ENCODE measurements at regions not wholly inside any gene's neighbourhood (a gene's known extent, or its start where the extent isn't known, plus 50 kb on each side); places are given as distances from the start of the nearest gene placed in this dataset.
"Not testable (repeated sequence)": the region's sequence is repeated elsewhere in the genome, so short reads cannot be mapped to it uniquely, and the experiment has no call there.

DNA sequence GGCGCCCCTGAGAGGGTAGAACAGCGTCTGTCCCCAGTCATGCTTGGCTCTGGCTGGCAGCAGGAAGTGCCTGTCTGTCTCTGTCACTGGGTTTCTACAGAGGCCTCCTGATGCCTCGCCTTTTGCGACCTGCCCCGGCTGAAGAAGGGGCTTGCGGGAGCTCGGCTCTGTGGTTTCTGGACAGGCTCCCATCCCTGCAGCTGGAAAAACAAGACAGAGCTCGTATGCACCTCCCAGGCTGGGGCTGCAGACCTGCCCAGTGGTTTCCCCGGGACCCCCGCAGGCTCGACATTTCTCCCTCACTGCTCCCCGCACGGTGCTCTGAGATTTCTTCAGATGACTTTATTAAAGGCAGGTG is 57.0 kb upstream of the SORCS2 start (continued):
- TF ChIP-seq, protein P1, sequence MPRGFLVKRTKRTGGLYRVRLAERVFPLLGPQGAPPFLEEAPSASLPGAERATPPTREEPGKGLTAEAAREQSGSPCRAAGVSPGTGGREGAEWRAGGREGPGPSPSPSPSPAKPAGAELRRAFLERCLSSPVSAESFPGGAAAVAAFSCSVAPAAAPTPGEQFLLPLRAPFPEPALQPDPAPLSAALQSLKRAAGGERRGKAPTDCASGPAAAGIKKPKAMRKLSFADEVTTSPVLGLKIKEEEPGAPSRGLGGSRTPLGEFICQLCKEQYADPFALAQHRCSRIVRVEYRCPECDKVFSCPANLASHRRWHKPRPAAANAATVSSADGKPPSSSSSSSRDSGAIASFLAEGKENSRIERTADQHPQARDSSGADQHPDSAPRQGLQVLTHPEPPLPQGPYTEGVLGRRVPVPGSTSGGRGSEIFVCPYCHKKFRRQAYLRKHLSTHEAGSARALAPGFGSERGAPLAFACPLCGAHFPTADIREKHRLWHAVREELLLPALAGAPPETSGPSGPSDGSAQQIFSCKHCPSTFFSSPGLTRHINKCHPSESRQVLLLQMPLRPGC (tag by site-specific recombination; IDR thresholded peaks at IDR 0.05): no peak
- TF ChIP-seq, protein P2, sequence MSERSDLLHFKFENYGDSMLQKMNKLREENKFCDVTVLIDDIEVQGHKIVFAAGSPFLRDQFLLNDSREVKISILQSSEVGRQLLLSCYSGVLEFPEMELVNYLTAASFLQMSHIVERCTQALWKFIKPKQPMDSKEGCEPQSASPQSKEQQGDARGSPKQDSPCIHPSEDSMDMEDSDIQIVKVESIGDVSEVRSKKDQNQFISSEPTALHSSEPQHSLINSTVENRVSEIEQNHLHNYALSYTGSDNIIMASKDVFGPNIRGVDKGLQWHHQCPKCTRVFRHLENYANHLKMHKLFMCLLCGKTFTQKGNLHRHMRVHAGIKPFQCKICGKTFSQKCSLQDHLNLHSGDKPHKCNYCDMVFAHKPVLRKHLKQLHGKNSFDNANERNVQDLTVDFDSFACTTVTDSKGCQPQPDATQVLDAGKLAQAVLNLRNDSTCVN (tag by site-specific recombination; optimal IDR thresholded peaks at IDR 0.05): no peak
- TF ChIP-seq ZNF747 (tag by site-specific recombination; IDR thresholded peaks at IDR 0.05) (no peak), ZNF214 (tag by site-specific recombination; IDR thresholded peaks at IDR 0.05; ENCODE audit: borderline replicate concordance) (no peak), ZNF571 (tag by site-specific recombination; IDR thresholded peaks at IDR 0.05) (no peak), KLF16 (tag by site-specific recombination; IDR thresholded peaks at IDR 0.05) (no peak), ZNF311 (tag by site-specific recombination; IDR thresholded peaks at IDR 0.05; ENCODE audit: borderline replicate concordance) (no peak)
- TF ChIP-seq, protein P3, sequence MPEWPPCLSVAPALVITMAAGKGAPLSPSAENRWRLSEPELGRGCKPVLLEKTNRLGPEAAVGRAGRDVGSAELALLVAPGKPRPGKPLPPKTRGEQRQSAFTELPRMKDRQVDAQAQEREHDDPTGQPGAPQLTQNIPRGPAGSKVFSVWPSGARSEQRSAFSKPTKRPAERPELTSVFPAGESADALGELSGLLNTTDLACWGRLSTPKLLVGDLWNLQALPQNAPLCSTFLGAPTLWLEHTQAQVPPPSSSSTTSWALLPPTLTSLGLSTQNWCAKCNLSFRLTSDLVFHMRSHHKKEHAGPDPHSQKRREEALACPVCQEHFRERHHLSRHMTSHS (tag by site-specific recombination; IDR thresholded peaks at IDR 0.05): no peak

DNA sequence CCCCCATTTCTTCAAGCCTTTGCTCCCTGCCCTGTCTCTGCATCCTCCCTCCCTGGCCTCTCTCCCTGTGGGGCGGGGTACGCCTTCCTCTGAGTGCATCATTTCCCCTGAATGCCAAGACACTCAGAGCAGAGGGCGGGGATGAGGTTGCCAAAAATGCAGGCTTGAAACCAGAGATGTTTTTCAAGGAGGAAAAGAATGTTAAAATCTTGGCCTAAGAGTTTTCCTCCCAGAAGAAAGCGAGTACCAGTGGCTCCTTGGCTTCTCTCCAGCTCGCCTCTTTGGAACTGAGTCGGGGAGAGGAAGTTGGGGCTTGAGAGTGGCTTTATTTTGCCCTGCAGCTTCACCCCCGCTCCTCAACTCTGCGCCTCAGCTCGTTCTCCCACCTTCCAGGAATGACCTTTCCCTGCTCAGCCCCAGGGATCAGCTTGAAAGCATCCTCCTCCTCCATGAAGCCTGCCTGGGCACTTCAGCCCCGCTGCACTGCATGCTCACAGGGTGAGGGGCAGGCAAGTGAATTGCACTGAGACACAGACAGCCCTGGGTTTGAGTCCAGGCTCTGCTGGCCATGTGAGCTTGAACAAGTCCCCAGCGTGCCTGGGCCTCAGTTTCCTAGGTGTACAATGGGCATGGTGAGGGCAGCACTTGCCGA is 57.5 kb upstream of the SORCS2 start:
- no peak overlapping the region for H3K27ac ChIP-seq (ENCODE audit: extremely low read depth, low read depth, low read length)
- H3K9me3 ChIP-seq (ENCODE audit: control insufficient read depth, insufficient read depth, low read depth, low read length): no peaks in the 10 kb centered on the region
- no peaks in the 10 kb centered on the region for H3K36me3 ChIP-seq (ENCODE audit: control insufficient read depth in 2 of 2, insufficient read depth in 1 of 2, low read length in 2 of 2)
- TF ChIP-seq ZNF138 (tag by site-specific recombination; IDR thresholded peaks at IDR 0.05; ENCODE audit: borderline replicate concordance) (no peak), TRIM28 (IDR thresholded peaks at IDR 0.05; ENCODE audit: borderline replicate concordance, low read length) (no peak), SCRT1 (tag by site-specific recombination; IDR thresholded peaks at IDR 0.05; ENCODE audit: borderline replicate concordance) (no peak), ZNF830 (tag by site-specific recombination; IDR thresholded peaks at IDR 0.05; ENCODE audit: low read depth) (no peak), ZNF341 (tag by site-specific recombination; IDR thresholded peaks at IDR 0.05; ENCODE audit: low read depth) (no peak), ZNF514 (tag by site-specific recombination; IDR thresholded peaks at IDR 0.05) (no peak)
- TF ChIP-seq, protein P4, sequence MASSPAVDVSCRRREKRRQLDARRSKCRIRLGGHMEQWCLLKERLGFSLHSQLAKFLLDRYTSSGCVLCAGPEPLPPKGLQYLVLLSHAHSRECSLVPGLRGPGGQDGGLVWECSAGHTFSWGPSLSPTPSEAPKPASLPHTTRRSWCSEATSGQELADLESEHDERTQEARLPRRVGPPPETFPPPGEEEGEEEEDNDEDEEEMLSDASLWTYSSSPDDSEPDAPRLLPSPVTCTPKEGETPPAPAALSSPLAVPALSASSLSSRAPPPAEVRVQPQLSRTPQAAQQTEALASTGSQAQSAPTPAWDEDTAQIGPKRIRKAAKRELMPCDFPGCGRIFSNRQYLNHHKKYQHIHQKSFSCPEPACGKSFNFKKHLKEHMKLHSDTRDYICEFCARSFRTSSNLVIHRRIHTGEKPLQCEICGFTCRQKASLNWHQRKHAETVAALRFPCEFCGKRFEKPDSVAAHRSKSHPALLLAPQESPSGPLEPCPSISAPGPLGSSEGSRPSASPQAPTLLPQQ (tag by site-specific recombination; IDR thresholded peaks at IDR 0.05): no peak
- H3K4me1 ChIP-seq (ENCODE audit: control insufficient read depth, insufficient read depth, low read length): no peaks in the 10 kb centered on the region
- H3K4me3 ChIP-seq (ENCODE audit: low read depth, low read length): no peak overlapping the region
- ChIA-PET POLR2A (no interaction called here), CTCF (interaction anchor here (0.6 kb wide), 1 partner anchor 560 kb away, joined by 3 read pairs; no protein-coding TSS in a partner anchor)

DNA sequence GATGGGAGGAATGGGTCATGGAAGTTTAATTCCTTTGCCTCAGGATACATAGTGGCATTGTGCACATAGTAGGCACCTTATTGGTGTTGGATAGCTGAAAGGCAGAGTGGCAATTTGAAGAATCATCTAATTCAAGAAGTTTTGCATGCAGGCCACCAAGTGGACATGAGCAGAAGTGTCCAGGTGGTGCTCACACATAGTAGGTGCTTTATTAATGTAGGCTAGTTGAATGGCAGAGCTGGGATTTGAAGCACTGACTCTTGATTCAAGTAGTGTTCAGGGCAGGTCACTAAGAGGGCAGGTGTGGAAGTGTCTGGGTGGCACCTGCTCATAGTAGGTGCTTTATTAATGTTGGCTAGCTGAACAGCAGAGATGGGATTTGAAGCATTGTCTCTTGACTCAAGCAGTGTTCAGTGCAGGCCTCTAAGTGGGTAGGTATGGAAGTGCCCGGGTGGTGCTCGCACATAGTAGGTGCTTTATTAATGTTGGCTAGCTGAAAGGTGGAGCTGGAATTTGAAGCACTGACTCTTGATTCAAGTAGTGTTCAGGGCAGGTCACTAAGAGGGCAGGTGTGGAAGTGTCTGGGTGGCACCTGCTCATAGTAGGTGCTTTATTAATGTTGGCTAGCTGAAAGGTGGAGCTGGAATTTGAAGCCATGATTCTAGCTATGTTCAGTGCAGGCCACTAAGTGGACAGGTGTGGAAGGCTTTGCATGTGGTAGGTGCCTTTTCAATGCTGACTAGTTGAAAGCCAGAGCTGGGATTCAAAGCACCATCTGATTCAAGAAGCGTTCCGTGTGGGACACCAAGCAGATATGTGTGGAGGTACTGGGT is 58.3 kb upstream of the SORCS2 start:
- H3K4me3 ChIP-seq (ENCODE audit: low read depth, low read length); H3K36me3 ChIP-seq (ENCODE audit: control insufficient read depth in 2 of 2, insufficient read depth in 1 of 2, low read length in 2 of 2); H3K9me3 ChIP-seq (ENCODE audit: control insufficient read depth, insufficient read depth, low read depth, low read length); CTCF ChIA-PET; POLR2A ChIA-PET; H3K4me1 ChIP-seq (ENCODE audit: control insufficient read depth, insufficient read depth, low read length); H3K27ac ChIP-seq (ENCODE audit: extremely low read depth, low read depth, low read length): not testable (repeated sequence)
